Stomach smooth muscle (tissue), 2 donors: ENCODE measurements at regions not wholly inside any gene's neighbourhood (a gene's known extent, or its start where the extent isn't known, plus 50 kb on each side); places are given as distances from the start of the nearest gene placed in this dataset.

Source experiments
- H3K27ac ChIP-seq: one replicate; pipeline ENCODE4 v1.7.0; 2013; ENCODE audit warnings: mild to moderate bottlenecking, low read length, inconsistent platforms
- H3K27me3 ChIP-seq, 2 donors: one replicate each; pipeline ENCODE4 v1.7.0; 2013; ENCODE audit warnings: low read length in 2 of 2; ENCODE audit not compliant: insufficient read depth in 2 of 2, control insufficient read depth in 1 of 2
- H3K36me3 ChIP-seq, 2 donors: one replicate each; pipeline ENCODE4 v1.7.0; 2013; ENCODE audit warnings: low read length in 2 of 2; ENCODE audit not compliant: control insufficient read depth in 2 of 2, insufficient read depth in 2 of 2
- H3K4me1 ChIP-seq: one replicate; pipeline ENCODE4 v1.7.0; 2013; ENCODE audit warnings: low read length; ENCODE audit not compliant: control insufficient read depth, insufficient read depth
- H3K4me3 ChIP-seq, 2 donors: one replicate each; pipeline ENCODE4 v1.7.0; 2013; ENCODE audit warnings: low read length in 2 of 2
- H3K9ac ChIP-seq, 2 donors: one replicate each; pipeline ENCODE4 v1.7.0; 2013; ENCODE audit warnings: low read length in 2 of 2, mild to moderate bottlenecking in 1 of 2
- H3K9me3 ChIP-seq, 2 donors: one replicate each; pipeline ENCODE4 v1.7.0; 2013; ENCODE audit warnings: low read length in 2 of 2; ENCODE audit not compliant: control insufficient read depth in 2 of 2
- donor health status: healthy.
- donor health status: Pancreatic carcinoma.

GRCh38 chr2:188848887-188849435 is 125.2 kb upstream of the COL3A1 start:
- H3K4me1 ChIP-seq, result no peaks in the 10 kb centered on the region
- H3K36me3 ChIP-seq, result no peaks in the 10 kb centered on the region
- H3K9me3 ChIP-seq, result no peaks in the 10 kb centered on the region
- H3K27me3 ChIP-seq, result no peaks in the 10 kb centered on the region
- no peak overlapping the region for H3K27ac ChIP-seq
- no peak overlapping the region for H3K4me3 ChIP-seq
- no peak overlapping the region for H3K9ac ChIP-seq

DNA sequence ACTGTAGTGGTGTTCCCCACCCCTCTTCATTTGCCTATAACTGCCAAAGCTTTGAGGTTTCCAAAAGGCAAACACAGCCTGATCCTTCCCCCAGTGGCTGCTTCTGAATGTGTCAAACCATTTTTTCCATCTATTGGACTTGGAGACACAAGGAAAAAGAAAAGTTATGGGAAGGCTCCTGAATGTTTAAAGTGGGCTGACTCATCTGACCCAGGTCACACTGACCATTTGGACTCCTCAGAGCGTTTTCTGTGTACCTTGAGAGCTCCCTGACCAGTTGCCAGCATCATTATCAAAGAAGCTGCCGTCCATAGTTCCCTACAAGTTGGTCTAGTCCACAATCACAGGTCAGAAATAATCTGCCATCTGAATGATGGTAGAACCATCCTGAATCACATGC is 123.4 kb upstream of the COL3A1 start:
- H3K9me3 ChIP-seq, result no peaks in the 10 kb centered on the region
- H3K27me3 ChIP-seq, result no peaks in the 10 kb centered on the region
- H3K4me3 ChIP-seq, result no peak overlapping the region
- H3K9ac ChIP-seq, result no peak overlapping the region
- no peak overlapping the region for H3K27ac ChIP-seq
- H3K4me1 ChIP-seq, result no peaks in the 10 kb centered on the region
- H3K36me3 ChIP-seq, result no peaks in the 10 kb centered on the region

GRCh38 chr2:188851311-188851710 is 122.9 kb upstream of the COL3A1 start:
- Histone ChIP-seq H3K36me3 (no peaks in the 10 kb centered on the region), H3K4me1 (no peaks in the 10 kb centered on the region), H3K27me3 (no peaks in the 10 kb centered on the region), H3K9me3 (no peaks in the 10 kb centered on the region), H3K9ac (no peak overlapping the region), H3K27ac (no peak overlapping the region), H3K4me3 (no peak overlapping the region)

DNA sequence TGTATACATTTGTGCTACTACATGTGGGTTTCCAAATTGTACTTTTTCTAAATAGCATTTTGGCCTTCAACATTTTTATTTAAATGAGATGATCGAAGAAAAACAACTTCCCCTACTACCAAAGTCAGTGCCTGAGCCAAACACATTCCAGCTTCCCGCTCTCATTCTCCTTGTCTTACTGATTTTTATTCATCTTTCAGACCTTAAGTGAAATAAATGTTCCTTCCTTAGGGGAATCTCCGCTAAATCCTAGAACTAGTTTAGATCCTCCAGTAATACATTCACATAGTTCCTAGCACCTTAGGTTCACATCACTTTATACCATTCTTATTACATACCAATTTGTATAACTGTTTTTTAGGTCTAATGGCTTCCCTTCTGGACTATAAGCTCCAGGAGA is 122.3 kb upstream of the COL3A1 start:
- Histone ChIP-seq H3K4me1 (no peaks in the 10 kb centered on the region), H3K4me3 (no peak overlapping the region), H3K36me3 (no peaks in the 10 kb centered on the region), H3K27ac (no peak overlapping the region), H3K9ac (no peak overlapping the region), H3K27me3 (no peaks in the 10 kb centered on the region), H3K9me3 (no peaks in the 10 kb centered on the region)

DNA sequence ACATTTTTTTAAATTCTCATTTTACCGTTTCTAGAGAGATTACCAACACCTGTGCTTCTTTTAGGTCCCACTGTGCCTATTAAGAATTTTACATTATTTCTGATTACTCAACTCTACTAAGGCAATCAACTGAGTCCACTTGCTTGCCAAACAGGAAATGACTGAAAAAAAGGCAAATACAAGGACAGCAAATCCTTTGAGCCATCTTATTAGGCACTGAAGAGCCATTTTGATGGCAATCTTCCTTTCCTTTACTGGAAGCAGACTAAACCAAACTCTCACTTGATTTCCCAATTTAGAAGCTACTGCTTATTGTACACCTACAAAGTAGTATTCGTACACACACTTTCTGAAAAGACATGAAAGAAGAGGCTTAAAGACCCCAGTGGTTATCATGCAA is 121.4 kb upstream of the COL3A1 start:
- Histone ChIP-seq H3K27ac (no peak overlapping the region), H3K9me3 (no peaks in the 10 kb centered on the region), H3K4me3 (no peak overlapping the region), H3K9ac (no peak overlapping the region), H3K36me3 (no peaks in the 10 kb centered on the region), H3K4me1 (no peaks in the 10 kb centered on the region), H3K27me3 (no peaks in the 10 kb centered on the region)

GRCh38 chr2:188853307-188853706 is 120.9 kb upstream of the COL3A1 start:
- no peaks in the 10 kb centered on the region for H3K27me3 ChIP-seq
- no peak overlapping the region for H3K4me3 ChIP-seq
- no peak overlapping the region for H3K9ac ChIP-seq
- H3K27ac ChIP-seq, result no peak overlapping the region
- no peaks in the 10 kb centered on the region for H3K9me3 ChIP-seq
- no peaks in the 10 kb centered on the region for H3K36me3 ChIP-seq
- no peaks in the 10 kb centered on the region for H3K4me1 ChIP-seq

DNA sequence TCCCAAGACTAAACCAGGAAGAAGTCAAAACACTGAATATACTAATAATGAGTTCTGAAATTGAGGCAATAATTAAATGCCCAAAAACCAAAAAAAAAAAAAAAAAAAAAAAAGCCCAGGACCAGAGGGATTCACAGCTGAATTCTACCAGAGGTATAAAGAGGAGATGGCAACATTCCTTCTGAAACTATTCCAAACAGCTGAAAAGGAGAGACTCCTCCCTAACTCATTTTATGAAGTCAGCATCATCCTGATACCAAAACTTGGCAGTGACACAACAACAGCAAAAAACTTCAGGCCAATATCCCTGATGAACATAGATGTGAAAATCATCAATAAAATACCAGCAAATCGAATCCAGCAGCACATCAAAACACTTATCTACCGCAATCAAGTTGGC is 108.5 kb upstream of the COL3A1 start:
- H3K4me3 ChIP-seq, result no peak overlapping the region
- H3K9me3 ChIP-seq, result no peaks in the 10 kb centered on the region
- no peak overlapping the region for H3K9ac ChIP-seq
- no peaks in the 10 kb centered on the region for H3K36me3 ChIP-seq
- no peaks in the 10 kb centered on the region for H3K27me3 ChIP-seq
- H3K27ac ChIP-seq, result no peak overlapping the region
- peaks cover 7% of the 10 kb centered on the region for H3K4me1 ChIP-seq

- Histone ChIP-seq H3K4me3 (peak overlapping the region in 1 of 2 donors; percentile 13), H3K27ac (no peak overlapping the region), H3K9ac (no peak overlapping the region), H3K27me3 (no peaks in the 10 kb centered on the region), H3K4me1 (peaks cover 7% of the 10 kb centered on the region), H3K36me3 (no peaks in the 10 kb centered on the region), H3K9me3 (no peaks in the 10 kb centered on the region)
Measured at GRCh38 chr2:188869550-188869949, 104.6 kb upstream of the COL3A1 start.

DNA sequence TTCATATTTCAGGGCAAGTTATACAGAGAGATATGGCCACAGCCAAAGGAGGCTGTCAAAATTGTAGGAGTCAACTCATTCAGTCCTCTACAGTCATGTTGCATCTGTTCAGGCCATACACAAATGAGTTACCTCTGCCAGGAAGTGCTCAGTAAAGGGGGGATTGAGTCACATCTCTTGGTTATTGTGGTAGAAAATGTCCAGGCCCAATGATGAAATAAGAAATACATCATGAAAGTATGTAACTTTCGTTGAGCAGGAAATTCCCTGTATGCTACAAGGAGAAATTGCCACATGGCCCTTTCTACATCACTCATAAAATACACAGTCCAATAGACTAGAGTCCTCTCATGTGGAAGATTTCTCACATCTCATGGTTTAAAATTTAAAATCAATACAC is 103.9 kb upstream of the COL3A1 start:
- H3K4me3 ChIP-seq, result no peak overlapping the region
- no peak overlapping the region for H3K9ac ChIP-seq
- no peaks in the 10 kb centered on the region for H3K36me3 ChIP-seq
- no peak overlapping the region for H3K27ac ChIP-seq
- no peaks in the 10 kb centered on the region for H3K27me3 ChIP-seq
- no peaks in the 10 kb centered on the region for H3K9me3 ChIP-seq
- peaks cover 7% of the 10 kb centered on the region for H3K4me1 ChIP-seq

GRCh38 chr2:188875104-188875503 is 99.1 kb upstream of the COL3A1 start:
- H3K36me3 ChIP-seq, result no peaks in the 10 kb centered on the region

DNA sequence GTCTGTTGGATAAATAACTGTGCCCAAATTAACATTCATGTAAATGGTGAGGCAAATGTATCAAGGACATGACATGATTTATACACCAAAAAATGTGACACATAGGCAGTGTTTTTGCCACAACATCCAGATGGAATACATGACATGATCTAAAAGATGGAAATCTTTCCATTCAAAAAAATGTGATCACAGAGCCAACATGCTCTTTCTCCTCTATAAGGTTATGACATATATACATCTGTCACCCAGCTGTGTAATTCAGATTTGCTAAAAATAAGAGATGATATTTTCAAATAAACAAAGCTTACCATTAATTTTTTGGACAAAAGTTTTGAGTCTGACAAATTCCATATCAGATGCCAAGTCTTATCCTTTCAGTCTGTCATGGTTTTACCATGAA is 95.5 kb upstream of the COL3A1 start:
- H3K27me3 ChIP-seq, result no peaks in the 10 kb centered on the region
- no peaks in the 10 kb centered on the region for H3K9me3 ChIP-seq
- no peak overlapping the region for H3K4me3 ChIP-seq
- H3K4me1 ChIP-seq, result no peaks in the 10 kb centered on the region
- no peak overlapping the region for H3K9ac ChIP-seq
- H3K27ac ChIP-seq, result no peak overlapping the region
- no peaks in the 10 kb centered on the region for H3K36me3 ChIP-seq

More at GRCh38 chr2:188875104-188875503, 99.1 kb upstream of the COL3A1 start:
- no peak overlapping the region for H3K9ac ChIP-seq
- H3K27me3 ChIP-seq, result no peaks in the 10 kb centered on the region
- peaks cover 2% of the 10 kb centered on the region for H3K4me1 ChIP-seq
- H3K27ac ChIP-seq, result no peak overlapping the region
- H3K9me3 ChIP-seq, result no peaks in the 10 kb centered on the region
- H3K4me3 ChIP-seq, result no peak overlapping the region
